ENCODE measurements at regions not wholly inside any gene's neighbourhood (a gene's known extent, or its start where the extent isn't known, plus 50 kb on each side); places are given as distances from the start of the nearest gene placed in this dataset.

DNA sequence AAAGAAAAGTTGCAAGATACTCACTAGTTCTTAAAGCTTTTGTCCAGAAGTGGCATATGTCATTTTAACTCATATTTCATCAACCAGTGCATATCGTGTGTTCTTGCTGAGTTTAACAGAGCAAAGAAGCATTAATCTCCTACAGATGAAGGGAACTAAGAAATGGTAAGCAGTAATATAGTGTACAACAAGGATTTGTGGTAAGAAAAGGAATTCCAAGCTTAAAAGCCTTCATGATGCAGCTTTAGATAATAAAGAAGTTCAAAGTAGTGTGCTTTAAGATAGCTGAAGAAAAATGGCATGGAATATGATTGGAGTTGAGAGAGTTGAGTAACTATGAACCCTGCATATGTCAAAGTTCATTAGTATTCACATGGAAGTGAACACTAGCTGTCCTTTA is 649.8 kb upstream of the FSHR start:
- H3K4me2 ChIP-seq (replicated peaks; ENCODE audit: extremely low read depth, low read length, poor library complexity, severe bottlenecking) = no peak overlapping the region
- TF ChIP-seq, protein P1, sequence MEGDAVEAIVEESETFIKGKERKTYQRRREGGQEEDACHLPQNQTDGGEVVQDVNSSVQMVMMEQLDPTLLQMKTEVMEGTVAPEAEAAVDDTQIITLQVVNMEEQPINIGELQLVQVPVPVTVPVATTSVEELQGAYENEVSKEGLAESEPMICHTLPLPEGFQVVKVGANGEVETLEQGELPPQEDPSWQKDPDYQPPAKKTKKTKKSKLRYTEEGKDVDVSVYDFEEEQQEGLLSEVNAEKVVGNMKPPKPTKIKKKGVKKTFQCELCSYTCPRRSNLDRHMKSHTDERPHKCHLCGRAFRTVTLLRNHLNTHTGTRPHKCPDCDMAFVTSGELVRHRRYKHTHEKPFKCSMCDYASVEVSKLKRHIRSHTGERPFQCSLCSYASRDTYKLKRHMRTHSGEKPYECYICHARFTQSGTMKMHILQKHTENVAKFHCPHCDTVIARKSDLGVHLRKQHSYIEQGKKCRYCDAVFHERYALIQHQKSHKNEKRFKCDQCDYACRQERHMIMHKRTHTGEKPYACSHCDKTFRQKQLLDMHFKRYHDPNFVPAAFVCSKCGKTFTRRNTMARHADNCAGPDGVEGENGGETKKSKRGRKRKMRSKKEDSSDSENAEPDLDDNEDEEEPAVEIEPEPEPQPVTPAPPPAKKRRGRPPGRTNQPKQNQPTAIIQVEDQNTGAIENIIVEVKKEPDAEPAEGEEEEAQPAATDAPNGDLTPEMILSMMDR (IDR thresholded peaks at IDR 0.05) = no peak
- H3K9me3 Mint-ChIP-seq = peaks cover 0 to 20% (median 5%) of the 10 kb centered on the region in 7 donors
- H3K27me3 Mint-ChIP-seq (ENCODE audit: low read depth in 3 of 3) = no peaks in the 10 kb centered on the region
- intact Hi-C loops (cut with micrococcal nuclease) = no loop called here
- no peaks in the 10 kb centered on the region for H3K79me2 ChIP-seq (ENCODE audit: insufficient read depth, low read length)
- H2AFZ ChIP-seq (ENCODE audit: insufficient read depth, low read depth, low read length, poor library complexity, severe bottlenecking) = no peak overlapping the region
- H3K9ac ChIP-seq (ENCODE audit: insufficient read depth, low read length, poor library complexity, severe bottlenecking) = no peak overlapping the region
- WGBS (ENCODE audit: insufficient coverage) = no CpG with 5 or more reads among the region's 1 CpG
- H3K27ac ChIP-seq (ENCODE audit: low read depth in 1 of 2, low read length in 2 of 2) = no peak overlapping the region
- H3K36me3 ChIP-seq (replicated peaks in 1 of 2; ENCODE audit: control insufficient read depth in 1 of 2, insufficient read depth in 2 of 2, low read length in 2 of 2) = no peaks in the 10 kb centered on the region
- H3K4me1 Mint-ChIP-seq = no peaks in the 10 kb centered on the region
- H3K27me3 ChIP-seq (ENCODE audit: control insufficient read depth in 2 of 2, insufficient read depth in 2 of 2, low read length in 2 of 2) = no peaks in the 10 kb centered on the region
- H3K4me3 Mint-ChIP-seq = no peak overlapping the region
- no peak overlapping the region for H3K4me3 ChIP-seq (replicated peaks in 1 of 3; ENCODE audit: low read depth in 2 of 3, low read length in 3 of 3)
- no peak for DNase-seq
- no peak overlapping the region for H3K27ac Mint-ChIP-seq
- no peaks in the 10 kb centered on the region for H3K4me1 ChIP-seq (ENCODE audit: control insufficient read depth in 1 of 2, insufficient read depth in 2 of 2, low read length in 2 of 2)
- peaks cover 0 to 11% of the 10 kb centered on the region in 2 donors for H3K9me3 ChIP-seq (replicated peaks in 1 of 2; ENCODE audit: control insufficient read depth in 1 of 2, insufficient read depth in 1 of 2, low read length in 2 of 2)
- H3K36me3 Mint-ChIP-seq = no peaks in the 10 kb centered on the region
- no peaks in the 10 kb centered on the region for H4K20me1 ChIP-seq (ENCODE audit: insufficient read depth, low read length)

DNA sequence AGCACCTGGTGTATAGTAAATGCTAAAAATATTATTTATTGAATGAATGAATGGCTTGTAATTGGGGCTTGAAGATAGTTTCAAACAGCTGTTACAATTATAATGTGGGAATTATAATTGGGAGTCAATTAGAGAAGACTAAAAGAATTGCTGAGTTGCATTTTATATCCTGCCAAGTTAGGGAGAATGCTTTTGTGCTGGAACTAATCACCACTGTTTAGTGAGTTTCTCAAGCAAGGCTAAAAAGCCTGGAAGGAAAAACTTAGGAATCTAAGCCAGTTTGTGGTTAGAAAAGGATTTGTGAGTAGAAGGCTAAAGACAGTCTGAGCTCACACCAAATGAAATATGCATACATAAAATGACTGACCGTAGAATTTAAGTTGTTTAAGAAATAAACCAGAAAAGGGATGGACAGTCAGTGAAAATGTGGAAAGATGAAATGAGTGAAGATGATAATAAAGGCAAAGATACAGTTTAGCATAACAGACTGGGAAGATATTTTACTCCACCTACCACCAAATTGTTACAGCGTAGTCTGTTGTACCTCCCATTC is 647.7 kb upstream of the FSHR start:
- Histone ChIP-seq H3K4me3 (replicated peaks in 1 of 3; ENCODE audit: low read depth in 2 of 3, low read length in 3 of 3) (no peak overlapping the region), H3K27me3 (ENCODE audit: control insufficient read depth in 2 of 2, insufficient read depth in 2 of 2, low read length in 2 of 2) (no peaks in the 10 kb centered on the region), H4K20me1 (ENCODE audit: insufficient read depth, low read length) (no peaks in the 10 kb centered on the region), H3K4me1 (ENCODE audit: control insufficient read depth in 1 of 2, insufficient read depth in 2 of 2, low read length in 2 of 2) (no peaks in the 10 kb centered on the region), H3K79me2 (ENCODE audit: insufficient read depth, low read length) (no peaks in the 10 kb centered on the region), H2AFZ (ENCODE audit: insufficient read depth, low read depth, low read length, poor library complexity, severe bottlenecking) (no peak overlapping the region), H3K9me3 (replicated peaks in 1 of 2; ENCODE audit: control insufficient read depth in 1 of 2, insufficient read depth in 1 of 2, low read length in 2 of 2) (peaks cover 0 to 11% of the 10 kb centered on the region in 2 donors), H3K36me3 (replicated peaks in 1 of 2; ENCODE audit: control insufficient read depth in 1 of 2, insufficient read depth in 2 of 2, low read length in 2 of 2) (no peaks in the 10 kb centered on the region), H3K4me2 (replicated peaks; ENCODE audit: extremely low read depth, low read length, poor library complexity, severe bottlenecking) (no peak overlapping the region), H3K9ac (ENCODE audit: insufficient read depth, low read length, poor library complexity, severe bottlenecking) (no peak overlapping the region), H3K27ac (ENCODE audit: low read depth in 1 of 2, low read length in 2 of 2) (no peak overlapping the region)
- TF ChIP-seq, protein P1 (IDR thresholded peaks at IDR 0.05) = no peak
- intact Hi-C loops (cut with micrococcal nuclease) = no loop called here
- Mint-ChIP-seq H3K4me1 (no peaks in the 10 kb centered on the region), H3K27me3 (ENCODE audit: low read depth in 3 of 3) (no peaks in the 10 kb centered on the region), H3K27ac (no peak overlapping the region), H3K9me3 (peaks cover 0 to 20% (median 5%) of the 10 kb centered on the region in 7 donors), H3K36me3 (no peaks in the 10 kb centered on the region), H3K4me3 (no peak overlapping the region)
- no CpG with 5 or more reads among the region's 2 CpGs for WGBS (ENCODE audit: insufficient coverage)
- no peak for DNase-seq

Data from CD14-positive monocyte (primary cell).